ENCODE measurements at regions not wholly inside any gene's neighbourhood (a gene's known extent, or its start where the extent isn't known, plus 50 kb on each side); places are given as distances from the start of the nearest gene placed in this dataset.
"Not testable (repeated sequence)": the region's sequence is repeated elsewhere in the genome, so short reads cannot be mapped to it uniquely, and the experiment has no call there.

GRCh38 chr10:8367672-8368411, 313.4 kb downstream of the GATA3 start:
- DNase-seq; intact Hi-C loops (cut with DNase I): not testable (repeated sequence)

- intact Hi-C loops (cut with DNase I), result no loop called here
- no peak for DNase-seq
Measured at GRCh38 chr10:8369666-8370065, 315.2 kb downstream of the GATA3 start.

- intact Hi-C loops (cut with DNase I), result no loop called here
- no peak for DNase-seq
Measured at GRCh38 chr10:8374334-8374733, 319.8 kb downstream of the GATA3 start.

- no peak for DNase-seq
- intact Hi-C loops (cut with DNase I), result no loop called here
Measured at GRCh38 chr10:8375137-8375536, 320.6 kb downstream of the GATA3 start.

GRCh38 chr10:8378198-8378983, 323.9 kb downstream of the GATA3 start:
- intact Hi-C loops (cut with DNase I), result no loop called here
- DNase-seq, result no peak

- DNase-seq, result no peak
- intact Hi-C loops (cut with DNase I), result no loop called here
Measured at GRCh38 chr10:8379906-8380832, 325.7 kb downstream of the GATA3 start.

GRCh38 chr10:8380833-8381496, 326.5 kb downstream of the GATA3 start:
- intact Hi-C loops (cut with DNase I), result no loop called here

GRCh38 chr10:8386781-8387180, 332.3 kb downstream of the GATA3 start:
- intact Hi-C loops (cut with DNase I), result no loop called here
- no peak for DNase-seq

More at GRCh38 chr10:8380833-8381496, 326.5 kb downstream of the GATA3 start:
- DNase-seq, result no peak

GRCh38 chr10:8389630-8390029, 335.1 kb downstream of the GATA3 start:
- no peak for DNase-seq
- intact Hi-C loops (cut with DNase I), result no loop called here

- no peak for DNase-seq
- intact Hi-C loops (cut with DNase I), result no loop called here
Measured at GRCh38 chr10:8392216-8392615, 337.7 kb downstream of the GATA3 start.

- DNase-seq, result no peak
- intact Hi-C loops (cut with DNase I), result no loop called here
Measured at GRCh38 chr10:8393531-8393930, 339.0 kb downstream of the GATA3 start.

- intact Hi-C loops (cut with DNase I), result no loop called here
- no peak for DNase-seq
Measured at GRCh38 chr10:8396675-8397074, 342.2 kb downstream of the GATA3 start.

GRCh38 chr10:8398771-8399170, 344.3 kb downstream of the GATA3 start:
- DNase-seq, result no peak
- intact Hi-C loops (cut with DNase I), result no loop called here

- intact Hi-C loops (cut with DNase I), result no loop called here
- no peak for DNase-seq
Measured at GRCh38 chr10:8400151-8400550, 345.7 kb downstream of the GATA3 start.

- intact Hi-C loops (cut with DNase I), result no loop called here
Measured at GRCh38 chr10:8400892-8401291, 346.4 kb downstream of the GATA3 start.

GRCh38 chr10:8401531-8401930, 347.0 kb downstream of the GATA3 start:
- intact Hi-C loops (cut with DNase I), result no loop called here
- no peak for DNase-seq

More at GRCh38 chr10:8400892-8401291, 346.4 kb downstream of the GATA3 start:
- no peak for DNase-seq

- intact Hi-C loops (cut with DNase I), result no loop called here
- DNase-seq, result no peak
Measured at GRCh38 chr10:8402576-8402975, 348.1 kb downstream of the GATA3 start.

- intact Hi-C loops (cut with DNase I), result no loop called here
- no peak for DNase-seq
Measured at GRCh38 chr10:8403711-8404371, 349.4 kb downstream of the GATA3 start.

- DNase-seq, result no peak
- intact Hi-C loops (cut with DNase I), result no loop called here
Measured at GRCh38 chr10:8404721-8405120, 350.2 kb downstream of the GATA3 start.

GRCh38 chr10:8405596-8405995, 351.1 kb downstream of the GATA3 start:
- DNase-seq, result no peak

More at GRCh38 chr10:8405596-8405995, 351.1 kb downstream of the GATA3 start:
- intact Hi-C loops (cut with DNase I), result no loop called here

All from posterior cingulate gyrus (tissue), 11 donors.